GM19328 (cell line): ENCODE measurements at regions not wholly inside any gene's neighbourhood (a gene's known extent, or its start where the extent isn't known, plus 50 kb on each side); places are given as distances from the start of the nearest gene placed in this dataset.

Experiments used
- ATAC-seq: cut with Tn5 transposase; IDR thresholded peaks from one replicate; pipeline ENCODE4 v1.9.1; 2021; ENCODE audit warnings: mild to moderate bottlenecking, moderate library complexity; ENCODE audit not compliant: unreplicated experiment

GRCh38 chr5:31049936-31050704, 143.4 kb upstream of the CDH6 start:
- no peak for ATAC-seq

DNA sequence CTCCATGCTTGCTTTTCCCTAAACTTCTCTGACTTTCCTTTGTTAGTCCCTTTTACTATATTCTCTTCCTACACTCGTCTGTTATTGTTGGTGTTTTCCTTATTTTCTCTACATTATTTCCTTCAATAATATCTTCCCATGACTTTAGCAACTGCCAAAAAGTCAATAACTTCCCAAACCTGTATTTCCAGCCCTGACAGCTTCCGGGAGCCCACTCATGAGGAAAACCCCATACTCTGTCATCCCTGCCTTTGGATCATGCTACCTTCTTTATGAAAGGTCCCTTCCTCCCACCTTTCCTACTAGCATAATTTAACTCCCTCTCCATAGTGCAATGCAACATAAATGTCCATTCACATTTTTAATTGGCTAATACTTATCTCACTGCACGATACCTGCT, 144.0 kb upstream of the CDH6 start:
- ATAC-seq: no peak

- ATAC-seq: no peak
Measured at GRCh38 chr5:31048282-31049270, 144.9 kb upstream of the CDH6 start.

DNA sequence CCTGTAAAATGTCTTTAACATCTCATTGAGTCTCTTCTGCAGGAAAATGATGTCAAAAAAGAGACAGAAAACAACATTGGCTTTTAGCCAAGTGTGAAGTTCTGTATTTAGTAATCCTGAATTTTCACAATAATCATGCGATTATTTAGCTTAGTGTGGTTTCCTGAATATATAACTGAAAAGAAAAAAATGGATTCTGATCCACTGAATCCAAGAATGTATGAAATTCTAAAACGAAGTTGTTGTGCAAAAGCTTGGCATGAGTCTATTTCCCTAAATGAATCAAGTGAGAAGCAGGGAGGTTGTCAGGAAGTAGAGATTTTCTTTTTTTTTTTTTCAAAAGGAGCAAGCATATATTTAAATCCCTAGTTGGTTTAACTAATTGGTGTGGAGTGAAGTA, 145.9 kb upstream of the CDH6 start:
- ATAC-seq: no peak

DNA sequence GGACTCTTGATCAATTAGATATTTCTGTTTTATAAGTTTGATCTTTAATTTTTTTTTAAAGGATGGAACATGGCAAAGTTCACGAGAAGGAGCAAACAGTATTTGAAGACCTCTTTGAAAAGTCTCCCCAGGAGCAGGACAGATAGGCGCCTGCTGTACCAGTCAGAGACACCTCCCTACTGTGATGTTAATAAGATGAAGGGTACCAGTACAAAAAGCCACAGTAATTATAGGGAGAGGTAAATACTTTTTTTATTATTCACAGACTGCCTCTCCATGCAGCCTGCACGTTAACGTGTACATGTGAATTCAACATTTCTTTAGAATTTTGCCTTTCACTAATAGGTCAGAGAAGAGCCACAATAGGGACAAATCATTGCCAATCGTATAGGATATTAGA, 146.5 kb upstream of the CDH6 start:
- ATAC-seq: no peak

DNA sequence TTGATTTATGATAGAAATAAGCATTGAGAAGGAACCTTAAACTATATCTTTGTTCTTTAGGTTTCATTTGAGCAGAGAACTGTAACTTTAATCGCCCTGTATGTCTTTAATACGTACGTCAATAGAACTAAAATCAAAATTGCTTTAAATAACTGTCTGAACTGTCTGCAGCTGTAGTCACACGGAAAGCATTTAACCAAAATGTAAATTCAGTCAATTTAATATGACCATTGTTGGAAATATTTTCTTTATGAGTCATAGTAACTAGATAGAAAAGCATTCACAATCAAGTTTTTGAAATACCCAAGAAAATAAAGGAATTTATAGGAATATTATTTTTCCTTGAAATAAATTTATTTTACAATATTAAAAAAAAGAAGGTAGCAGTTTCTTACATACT, 157.1 kb upstream of the CDH6 start:
- no peak for ATAC-seq

- ATAC-seq: no peak
Measured at GRCh38 chr5:31033295-31033694, 160.2 kb upstream of the CDH6 start.

GRCh38 chr5:31029925-31030324, 163.6 kb upstream of the CDH6 start:
- ATAC-seq: no peak

- no peak for ATAC-seq
Measured at GRCh38 chr5:31027721-31028120, 165.8 kb upstream of the CDH6 start.

DNA sequence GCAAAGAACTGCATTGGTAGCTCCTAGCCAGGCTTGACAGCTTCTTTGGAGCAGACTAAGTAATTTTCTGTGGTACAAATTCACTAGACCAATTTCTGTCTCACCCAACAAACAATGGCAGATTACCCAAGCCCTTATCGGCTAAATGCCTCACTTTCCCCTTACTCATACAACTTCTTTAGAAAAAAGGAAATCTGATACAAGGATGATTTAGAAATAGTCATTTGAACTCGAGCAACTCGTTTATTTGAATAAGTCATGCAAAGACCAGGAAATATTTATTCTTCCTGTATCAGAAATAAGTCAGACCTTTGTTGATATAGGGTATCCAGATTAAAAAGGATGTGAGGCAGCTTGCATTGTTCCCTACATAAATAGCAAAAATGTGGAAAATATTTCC, 170.4 kb upstream of the CDH6 start:
- no peak for ATAC-seq

- ATAC-seq: no peak
Measured at GRCh38 chr5:31021181-31021624, 172.3 kb upstream of the CDH6 start.

DNA sequence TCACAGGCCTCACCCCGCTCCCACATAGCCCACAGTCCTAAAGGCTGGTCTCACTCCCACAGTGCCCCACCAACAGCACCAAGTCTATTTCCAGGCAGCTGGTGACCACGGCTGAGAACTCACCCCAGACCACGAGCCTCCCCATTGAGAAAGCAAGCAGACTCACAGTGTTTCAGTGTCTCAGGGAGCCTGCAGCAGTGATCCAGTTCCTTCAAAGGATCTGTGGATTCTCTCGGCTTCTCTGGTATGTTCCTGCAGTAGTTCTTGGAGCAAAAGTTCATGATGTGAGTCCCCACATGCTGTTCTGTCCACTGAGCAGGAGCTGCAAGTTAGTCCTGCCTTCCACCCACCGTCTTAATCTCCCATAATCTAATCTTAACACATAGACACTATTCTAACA, 185.3 kb upstream of the CDH6 start:
- ATAC-seq: no peak

DNA sequence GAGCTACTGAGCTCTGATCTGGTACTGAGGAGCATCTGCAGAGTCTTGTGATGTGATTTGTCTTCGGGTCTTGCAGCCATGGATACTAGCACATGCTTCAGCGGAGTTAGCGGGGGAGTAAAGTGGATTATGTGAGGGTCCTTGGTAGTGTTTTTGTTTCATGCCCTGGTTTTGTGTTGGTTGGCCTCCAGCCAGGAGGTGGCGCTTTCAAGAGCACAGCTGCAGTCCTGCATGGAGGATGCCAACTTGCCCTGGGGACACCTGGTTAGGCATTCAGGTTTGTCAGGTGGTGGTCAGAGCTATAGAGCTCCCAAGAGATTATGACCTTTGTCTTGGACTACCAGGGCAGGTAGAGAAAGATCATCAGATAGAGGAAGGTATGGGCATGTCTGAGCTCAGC, 185.8 kb upstream of the CDH6 start:
- ATAC-seq: no peak

- ATAC-seq: no peak
Measured at GRCh38 chr5:31000287-31000686, 193.2 kb upstream of the CDH6 start.

DNA sequence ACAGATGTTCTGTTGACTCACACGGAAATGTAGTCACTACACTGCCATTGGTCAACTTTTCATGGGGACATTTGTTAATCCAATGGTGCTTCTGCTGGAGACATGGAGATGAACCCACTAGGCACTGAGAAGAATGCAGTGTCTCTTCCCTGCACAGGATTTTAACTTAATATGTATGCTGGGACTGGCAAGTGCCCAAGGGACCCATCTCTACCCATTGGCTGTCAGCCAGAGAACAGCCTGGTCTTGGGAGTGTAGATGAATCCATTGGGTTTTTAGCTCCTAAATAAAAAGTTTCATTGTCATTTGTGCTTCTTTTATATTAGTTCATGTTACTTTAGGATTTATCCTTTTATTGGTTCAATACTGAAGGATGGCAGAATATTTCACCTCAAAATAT, 195.8 kb upstream of the CDH6 start:
- ATAC-seq: no peak

GRCh38 chr5:30994902-30995301, 198.6 kb upstream of the CDH6 start:
- ATAC-seq: no peak

GRCh38 chr5:30994176-30994575, 199.3 kb upstream of the CDH6 start:
- ATAC-seq: no peak

- no peak for ATAC-seq
Measured at GRCh38 chr5:30991462-30991861, 202.0 kb upstream of the CDH6 start.

DNA sequence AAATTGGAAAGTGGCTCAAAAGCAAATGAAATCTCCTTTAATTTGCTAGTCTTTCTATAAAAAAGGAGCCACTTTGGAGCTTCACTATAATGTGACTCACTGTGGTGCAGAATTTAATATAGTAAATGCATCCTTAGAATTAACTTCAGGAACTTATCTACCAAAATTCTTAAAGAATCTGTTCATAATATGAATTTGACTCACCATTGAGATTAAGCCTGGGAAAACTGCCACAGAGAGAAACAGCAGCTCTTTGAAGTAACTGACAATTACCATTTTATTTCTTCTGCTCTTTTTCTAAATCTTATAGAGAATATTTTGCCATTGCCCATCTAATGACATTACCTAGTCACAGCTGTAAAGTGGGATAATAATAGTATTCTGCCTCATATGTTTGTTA, 211.9 kb upstream of the CDH6 start:
- ATAC-seq: no peak

DNA sequence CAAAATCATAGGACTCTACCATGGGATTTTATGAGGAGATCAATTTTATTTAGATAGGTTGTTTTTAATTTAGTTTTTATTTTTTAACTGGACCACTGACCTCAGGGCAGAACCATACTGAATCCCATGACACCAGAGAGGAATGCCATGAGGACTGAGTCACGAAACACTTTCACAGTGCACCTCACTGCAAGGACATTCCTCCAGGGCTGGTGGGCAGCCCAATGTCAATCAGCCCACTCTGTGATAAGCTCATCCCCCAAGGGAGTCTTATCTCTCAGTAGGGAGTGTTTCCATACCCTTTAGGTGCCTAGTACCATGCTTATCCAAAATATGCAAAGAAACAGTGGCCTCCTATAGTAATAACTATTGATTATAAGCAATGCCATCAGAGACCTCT, 224.5 kb upstream of the CDH6 start:
- no peak for ATAC-seq

- no peak for ATAC-seq
Measured at GRCh38 chr5:30960036-30960435, 233.4 kb upstream of the CDH6 start.

DNA sequence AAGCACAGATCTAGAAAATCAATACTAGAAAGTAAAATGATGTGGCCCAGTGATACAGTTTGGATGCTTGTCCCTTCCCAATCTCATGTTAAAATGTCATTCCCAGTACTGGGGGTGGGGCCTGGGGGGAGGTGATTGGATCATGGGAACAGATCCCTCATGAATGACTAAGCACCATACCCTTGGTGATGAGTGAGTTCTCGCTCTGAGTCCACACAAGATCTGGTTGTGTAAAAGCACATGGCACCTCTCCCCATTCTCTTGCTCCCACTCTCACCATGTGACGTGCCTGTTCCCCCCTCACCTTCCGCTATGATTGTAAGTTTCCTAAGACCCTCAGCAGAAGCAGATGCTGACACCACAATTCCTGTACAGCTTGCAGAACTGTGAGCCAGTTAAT, 234.2 kb upstream of the CDH6 start:
- no peak for ATAC-seq
